ENCODE measurements at regions not wholly inside any gene's neighbourhood (a gene's known extent, or its start where the extent isn't known, plus 50 kb on each side); places are given as distances from the start of the nearest gene placed in this dataset.
"Not testable (repeated sequence)": the region's sequence is repeated elsewhere in the genome, so short reads cannot be mapped to it uniquely, and the experiment has no call there.

DNA sequence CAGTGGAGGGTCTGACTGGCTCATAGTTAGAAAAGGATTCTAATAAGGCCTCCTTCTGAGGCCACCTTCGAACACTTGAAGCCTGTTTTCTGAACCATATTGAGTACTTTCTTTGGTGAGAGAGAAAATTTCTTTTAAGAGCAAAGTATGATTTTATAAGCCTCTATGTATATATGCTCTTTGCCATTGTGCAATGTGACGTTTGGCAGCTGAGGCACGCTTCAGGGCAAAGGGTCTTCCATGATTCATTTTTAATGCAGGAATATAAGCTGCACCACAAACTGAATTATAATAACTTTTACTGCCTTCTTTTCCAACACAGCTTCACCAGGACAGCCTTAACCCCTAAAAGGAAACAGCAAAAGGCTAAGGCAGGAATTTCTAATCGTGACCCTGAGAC lies 154.4 kb downstream of the TTLL2 start:
- H3K9me3 ChIP-seq (ENCODE audit: low read length), result no peaks in the 10 kb centered on the region
- H3K27ac ChIP-seq (ENCODE audit: low read length), result no peak overlapping the region
- H2AFZ ChIP-seq (ENCODE audit: low read length), result no peak overlapping the region
- intact Hi-C loops (cut with micrococcal nuclease), result no loop called here
- no peaks in the 10 kb centered on the region for H4K20me1 ChIP-seq (ENCODE audit: low read length)
- CTCF ChIA-PET, result no interaction called here
- no peaks in the 10 kb centered on the region for H3K4me1 ChIP-seq (ENCODE audit: insufficient read depth, low read length)
- H3K27me3 ChIP-seq (ENCODE audit: low read length), result peaks cover 24% of the 10 kb centered on the region
- ATAC-seq (no peak), DNase-seq (no peak)
- BruUV-seq (replicated peaks), result no TSS peak
- TF ChIP-seq EZH2 (IDR thresholded peaks at IDR 0.05; ENCODE audit: low read length, unreplicated experiment) (no peak), EZH2phosphoT487 (IDR thresholded peaks at IDR 0.05; ENCODE audit: borderline replicate concordance, low read length) (no peak)
- TF ChIP-seq, protein P1, sequence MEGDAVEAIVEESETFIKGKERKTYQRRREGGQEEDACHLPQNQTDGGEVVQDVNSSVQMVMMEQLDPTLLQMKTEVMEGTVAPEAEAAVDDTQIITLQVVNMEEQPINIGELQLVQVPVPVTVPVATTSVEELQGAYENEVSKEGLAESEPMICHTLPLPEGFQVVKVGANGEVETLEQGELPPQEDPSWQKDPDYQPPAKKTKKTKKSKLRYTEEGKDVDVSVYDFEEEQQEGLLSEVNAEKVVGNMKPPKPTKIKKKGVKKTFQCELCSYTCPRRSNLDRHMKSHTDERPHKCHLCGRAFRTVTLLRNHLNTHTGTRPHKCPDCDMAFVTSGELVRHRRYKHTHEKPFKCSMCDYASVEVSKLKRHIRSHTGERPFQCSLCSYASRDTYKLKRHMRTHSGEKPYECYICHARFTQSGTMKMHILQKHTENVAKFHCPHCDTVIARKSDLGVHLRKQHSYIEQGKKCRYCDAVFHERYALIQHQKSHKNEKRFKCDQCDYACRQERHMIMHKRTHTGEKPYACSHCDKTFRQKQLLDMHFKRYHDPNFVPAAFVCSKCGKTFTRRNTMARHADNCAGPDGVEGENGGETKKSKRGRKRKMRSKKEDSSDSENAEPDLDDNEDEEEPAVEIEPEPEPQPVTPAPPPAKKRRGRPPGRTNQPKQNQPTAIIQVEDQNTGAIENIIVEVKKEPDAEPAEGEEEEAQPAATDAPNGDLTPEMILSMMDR (conservative IDR thresholded peaks at IDR 0.05; ENCODE audit: low read depth, low read length), result no peak
- H3F3A ChIP-seq (ENCODE audit: low read length, unreplicated experiment), result no peaks in the 10 kb centered on the region
- no peaks in the 10 kb centered on the region for H3K36me3 ChIP-seq (ENCODE audit: low read depth, low read length)
- no peaks in the 10 kb centered on the region for H3K79me2 ChIP-seq (ENCODE audit: low read length)
- POLR2A ChIA-PET (ENCODE audit: unreplicated experiment), result no interaction called here
- no peaks in the 10 kb centered on the region for H3K9me2 ChIP-seq (replicated peaks; ENCODE audit: low read length)
- no peak overlapping the region for H3K4me2 ChIP-seq (ENCODE audit: low read length)
- no peak overlapping the region for H3K4me3 ChIP-seq (ENCODE audit: low read length)
- H3K9ac ChIP-seq (ENCODE audit: low read length), result no peak overlapping the region

DNA sequence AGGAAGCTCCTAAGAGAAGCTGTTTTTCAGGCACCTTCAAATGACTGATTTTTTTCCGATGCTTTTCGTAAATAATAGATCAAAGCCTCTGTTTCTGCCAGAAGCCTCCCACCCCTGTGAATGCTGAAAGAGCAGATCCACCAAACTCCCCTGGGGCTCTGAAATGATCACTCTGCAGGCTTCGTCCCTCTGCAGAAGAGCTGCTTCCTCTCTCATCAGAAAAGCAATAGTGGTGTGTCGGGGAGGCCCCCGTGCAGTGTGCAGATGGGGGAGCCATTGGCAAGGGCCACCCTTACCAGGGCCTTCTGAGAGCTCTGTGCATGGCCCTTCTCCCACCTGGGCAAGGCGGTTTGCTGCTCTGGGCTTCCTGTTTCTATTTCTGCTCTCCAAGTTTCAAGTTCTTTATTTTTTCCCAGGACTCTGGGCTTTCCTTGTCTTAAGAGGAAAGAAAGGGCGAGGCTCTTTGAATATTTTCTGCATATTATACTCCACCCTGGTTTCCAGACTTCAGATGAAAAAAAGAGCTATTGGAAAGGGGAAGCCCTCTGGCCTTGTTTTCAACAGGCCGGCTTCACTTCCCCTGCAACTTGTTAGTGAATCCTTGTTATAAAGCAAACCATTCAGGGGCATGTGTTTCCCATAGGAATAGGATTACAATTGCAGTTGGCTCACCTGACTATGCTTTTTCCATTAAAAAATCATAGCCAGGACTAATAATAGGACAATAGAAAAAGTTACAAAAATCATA lies 155.2 kb downstream of the TTLL2 start:
- intact Hi-C loops (cut with micrococcal nuclease), result no loop called here
- H3K4me3 ChIP-seq (ENCODE audit: low read length), result no peak overlapping the region
- H3K27ac ChIP-seq (ENCODE audit: low read length), result no peak overlapping the region
- no peak overlapping the region for H3K4me2 ChIP-seq (ENCODE audit: low read length)
- no peaks in the 10 kb centered on the region for H4K20me1 ChIP-seq (ENCODE audit: low read length)
- ATAC-seq (no peak), DNase-seq (no peak)
- no peak overlapping the region for H3K9ac ChIP-seq (ENCODE audit: low read length)
- no peak overlapping the region for H2AFZ ChIP-seq (ENCODE audit: low read length)
- no TSS peak for BruUV-seq (replicated peaks)
- H3K36me3 ChIP-seq (ENCODE audit: low read depth, low read length), result no peaks in the 10 kb centered on the region
- peaks cover 16% of the 10 kb centered on the region for H3K27me3 ChIP-seq (ENCODE audit: low read length)
- no peaks in the 10 kb centered on the region for H3K4me1 ChIP-seq (ENCODE audit: insufficient read depth, low read length)
- ChIA-PET POLR2A (ENCODE audit: unreplicated experiment) (no interaction called here), CTCF (no interaction called here)
- H3K9me2 ChIP-seq (replicated peaks; ENCODE audit: low read length), result no peaks in the 10 kb centered on the region
- no peaks in the 10 kb centered on the region for H3K79me2 ChIP-seq (ENCODE audit: low read length)
- TF ChIP-seq EZH2 (IDR thresholded peaks at IDR 0.05; ENCODE audit: low read length, unreplicated experiment), result no peak
- TF ChIP-seq, protein P1 (conservative IDR thresholded peaks at IDR 0.05; ENCODE audit: low read depth, low read length), result no peak
- no peak for TF ChIP-seq EZH2phosphoT487 (IDR thresholded peaks at IDR 0.05; ENCODE audit: borderline replicate concordance, low read length)
- no peaks in the 10 kb centered on the region for H3F3A ChIP-seq (ENCODE audit: low read length, unreplicated experiment)
- H3K9me3 ChIP-seq (ENCODE audit: low read length), result no peaks in the 10 kb centered on the region

DNA sequence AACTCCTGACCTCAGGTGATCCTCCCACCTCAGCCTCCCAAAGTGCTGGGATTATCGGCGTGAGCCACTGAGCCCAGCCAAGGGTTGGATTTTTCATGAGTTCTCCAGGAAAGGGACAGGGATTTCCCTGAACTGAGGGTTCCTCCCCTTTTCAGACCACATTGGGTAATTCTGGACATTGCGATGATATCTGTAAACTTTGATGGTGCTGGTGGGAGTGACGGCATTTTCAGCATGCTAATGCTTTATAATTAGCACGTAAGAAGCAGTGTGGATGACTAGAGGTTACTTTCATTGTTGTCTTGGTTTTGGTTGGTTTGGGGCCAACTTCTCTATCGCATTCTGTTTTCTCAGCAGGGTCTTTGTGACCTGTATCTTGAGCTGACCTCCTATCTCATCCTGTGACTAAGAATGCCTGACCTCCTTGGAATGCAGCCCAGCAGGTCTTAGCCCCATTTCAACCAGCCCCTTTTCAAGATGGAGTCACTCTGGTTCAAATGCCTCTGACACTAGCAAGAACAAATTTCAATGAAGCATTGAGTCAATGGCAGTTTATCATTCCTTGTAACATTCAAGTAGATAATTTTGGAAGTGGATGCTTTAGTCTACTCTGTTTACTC lies 156.5 kb downstream of the TTLL2 start:
- Histone ChIP-seq H4K20me1 (ENCODE audit: low read length) (no peaks in the 10 kb centered on the region), H3K4me3 (ENCODE audit: low read length) (no peak overlapping the region), H3F3A (ENCODE audit: low read length, unreplicated experiment) (no peaks in the 10 kb centered on the region), H2AFZ (ENCODE audit: low read length) (no peak overlapping the region), H3K9me3 (ENCODE audit: low read length) (no peaks in the 10 kb centered on the region), H3K36me3 (ENCODE audit: low read depth, low read length) (no peaks in the 10 kb centered on the region), H3K27me3 (ENCODE audit: low read length) (peaks cover 10% of the 10 kb centered on the region; the same call in 1 of the 2 replicates), H3K9ac (ENCODE audit: low read length) (no peak overlapping the region), H3K27ac (ENCODE audit: low read length) (no peak overlapping the region), H3K79me2 (ENCODE audit: low read length) (no peaks in the 10 kb centered on the region), H3K9me2 (replicated peaks; ENCODE audit: low read length) (no peaks in the 10 kb centered on the region), H3K4me2 (ENCODE audit: low read length) (no peak overlapping the region), H3K4me1 (ENCODE audit: insufficient read depth, low read length) (no peaks in the 10 kb centered on the region)
- ChIA-PET CTCF (no interaction called here), POLR2A (ENCODE audit: unreplicated experiment) (no interaction called here)
- intact Hi-C loops (cut with micrococcal nuclease), result no loop called here
- DNase-seq (no peak), ATAC-seq (no peak)
- no peak for TF ChIP-seq EZH2phosphoT487 (IDR thresholded peaks at IDR 0.05; ENCODE audit: borderline replicate concordance, low read length)
- no peak for TF ChIP-seq EZH2 (IDR thresholded peaks at IDR 0.05; ENCODE audit: low read length, unreplicated experiment)
- TF ChIP-seq, protein P1 (conservative IDR thresholded peaks at IDR 0.05; ENCODE audit: low read depth, low read length), result no peak
- BruUV-seq (replicated peaks), result no TSS peak

DNA sequence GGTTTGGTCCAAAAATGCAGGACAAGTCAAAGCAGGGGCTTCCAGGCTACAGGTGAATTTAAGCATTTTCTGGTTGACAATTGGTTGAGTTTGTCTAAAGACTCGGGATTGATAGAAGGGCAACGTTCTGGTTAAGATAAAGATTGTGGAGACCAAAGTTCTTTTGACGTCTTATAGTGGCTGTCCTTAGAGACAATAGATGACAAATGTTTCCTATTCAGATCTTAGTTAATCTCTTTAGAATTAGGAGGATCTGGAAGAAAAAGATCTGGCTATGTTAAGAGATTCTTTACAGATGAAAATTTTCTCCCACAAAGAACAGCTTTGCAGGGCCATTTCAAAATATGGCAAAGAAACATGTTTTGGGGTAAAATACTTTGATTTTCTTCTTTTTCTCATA lies 157.9 kb downstream of the TTLL2 start:
- ATAC-seq; H3K27ac ChIP-seq (ENCODE audit: low read length); H3K4me1 ChIP-seq (ENCODE audit: insufficient read depth, low read length); H3F3A ChIP-seq (ENCODE audit: low read length, unreplicated experiment); intact Hi-C loops (cut with micrococcal nuclease); POLR2A ChIA-PET (ENCODE audit: unreplicated experiment); H3K4me3 ChIP-seq (ENCODE audit: low read length); BruUV-seq (replicated peaks); H3K9ac ChIP-seq (ENCODE audit: low read length); H3K79me2 ChIP-seq (ENCODE audit: low read length); H4K20me1 ChIP-seq (ENCODE audit: low read length); H3K36me3 ChIP-seq (ENCODE audit: low read depth, low read length); H3K9me2 ChIP-seq (replicated peaks; ENCODE audit: low read length); H3K4me2 ChIP-seq (ENCODE audit: low read length); H2AFZ ChIP-seq (ENCODE audit: low read length); H3K9me3 ChIP-seq (ENCODE audit: low read length); DNase-seq; CTCF ChIA-PET: not testable (repeated sequence)
- peaks cover 19% of the 10 kb centered on the region for H3K27me3 ChIP-seq (ENCODE audit: low read length)
